ENCODE measurements at regions not wholly inside any gene's neighbourhood (a gene's known extent, or its start where the extent isn't known, plus 50 kb on each side); places are given as distances from the start of the nearest gene placed in this dataset.
A peak's percentile ranks its signal among the peaks of the same experiment; 100 is the strongest.
"Not testable (repeated sequence)": the region's sequence is repeated elsewhere in the genome, so short reads cannot be mapped to it uniquely, and the experiment has no call there.

GRCh38 chr15:69876064-69876940 lies 221.4 kb downstream of the TLE3 start:
- DNase-seq: no peak

GRCh38 chr15:69879963-69880362 lies 217.8 kb downstream of the TLE3 start:
- DNase-seq: not testable (repeated sequence)

- no peak for DNase-seq
These were observed 217.0 kb downstream of the TLE3 start for GRCh38 chr15:69880571-69881301.

- no peak for DNase-seq
These were observed 216.4 kb downstream of the TLE3 start for GRCh38 chr15:69881302-69881670.

GRCh38 chr15:69881766-69882165 lies 216.0 kb downstream of the TLE3 start:
- DNase-seq: no peak

GRCh38 chr15:69883306-69883705 lies 214.4 kb downstream of the TLE3 start:
- DNase-seq: no peak

GRCh38 chr15:69885173-69885955 lies 212.4 kb downstream of the TLE3 start:
- DNase-seq: no peak

GRCh38 chr15:69887009-69887408 lies 210.7 kb downstream of the TLE3 start:
- peak; percentile 69 for DNase-seq

GRCh38 chr15:69887553-69887952 lies 210.2 kb downstream of the TLE3 start:
- DNase-seq: no peak

GRCh38 chr15:69888406-69888805 lies 209.3 kb downstream of the TLE3 start:
- no peak for DNase-seq

- no peak for DNase-seq
These were observed 206.6 kb downstream of the TLE3 start for GRCh38 chr15:69891070-69891536.

GRCh38 chr15:69891606-69892005 lies 206.1 kb downstream of the TLE3 start:
- DNase-seq: no peak

GRCh38 chr15:69892351-69892750 lies 205.4 kb downstream of the TLE3 start:
- DNase-seq: no peak

GRCh38 chr15:69893086-69893485 lies 204.6 kb downstream of the TLE3 start:
- DNase-seq: no peak

- DNase-seq: no peak
These were observed 203.9 kb downstream of the TLE3 start for GRCh38 chr15:69893863-69894262.

GRCh38 chr15:69895202-69895601 lies 202.5 kb downstream of the TLE3 start:
- DNase-seq: no peak

GRCh38 chr15:69896606-69897005 lies 201.1 kb downstream of the TLE3 start:
- no peak for DNase-seq

GRCh38 chr15:69897061-69897460 lies 200.7 kb downstream of the TLE3 start:
- DNase-seq: no peak

- no peak for DNase-seq
These were observed 200.1 kb downstream of the TLE3 start for GRCh38 chr15:69897471-69898237.

- DNase-seq: no peak
These were observed 199.5 kb downstream of the TLE3 start for GRCh38 chr15:69898243-69898642.

GRCh38 chr15:69902414-69903062 lies 195.2 kb downstream of the TLE3 start:
- no peak for DNase-seq
